Ectodermal cell (in vitro differentiated cells): ENCODE measurements at regions not wholly inside any gene's neighbourhood (a gene's known extent, or its start where the extent isn't known, plus 50 kb on each side); places are given as distances from the start of the nearest gene placed in this dataset.

ENCODE experiments used
- H3K27ac ChIP-seq: 2 replicates; pipeline ENCODE4 v1.7.0; 2013; ENCODE audit warnings: mild to moderate bottlenecking, low read depth, low read length; ENCODE audit not compliant: insufficient read depth, poor library complexity, severe bottlenecking
- H3K27me3 ChIP-seq: 2 replicates; pipeline ENCODE4 v1.7.0; 2013; ENCODE audit warnings: mild to moderate bottlenecking, low read length; ENCODE audit not compliant: insufficient read depth, control insufficient read depth, poor library complexity, severe bottlenecking
- H3K36me3 ChIP-seq: one replicate; pipeline ENCODE4 v1.7.0; 2013; ENCODE audit warnings: low read length; ENCODE audit not compliant: control insufficient read depth, insufficient read depth
- H3K4me1 ChIP-seq: one replicate; pipeline ENCODE4 v1.7.0; 2013; ENCODE audit warnings: low read length; ENCODE audit not compliant: control insufficient read depth, insufficient read depth
- H3K4me3 ChIP-seq: 2 replicates; pipeline ENCODE4 v1.7.0; 2013; ENCODE audit warnings: low read depth, low read length, control low read depth; ENCODE audit not compliant: insufficient read depth
- H3K9me3 ChIP-seq: 2 replicates; pipeline ENCODE4 v1.7.0; 2013; ENCODE audit warnings: mild to moderate bottlenecking, low read length, moderate library complexity; ENCODE audit not compliant: control insufficient read depth
- whole genome bisulfite sequencing, 2 experiments: methylation state at CpG; one replicate each; pipeline ENCODE4 v1.1.7; 2013; ENCODE audit warnings: missing lambda C conversion rate in 2 of 2; 5-methylcytosine and 5-hydroxymethylcytosine counted together

DNA sequence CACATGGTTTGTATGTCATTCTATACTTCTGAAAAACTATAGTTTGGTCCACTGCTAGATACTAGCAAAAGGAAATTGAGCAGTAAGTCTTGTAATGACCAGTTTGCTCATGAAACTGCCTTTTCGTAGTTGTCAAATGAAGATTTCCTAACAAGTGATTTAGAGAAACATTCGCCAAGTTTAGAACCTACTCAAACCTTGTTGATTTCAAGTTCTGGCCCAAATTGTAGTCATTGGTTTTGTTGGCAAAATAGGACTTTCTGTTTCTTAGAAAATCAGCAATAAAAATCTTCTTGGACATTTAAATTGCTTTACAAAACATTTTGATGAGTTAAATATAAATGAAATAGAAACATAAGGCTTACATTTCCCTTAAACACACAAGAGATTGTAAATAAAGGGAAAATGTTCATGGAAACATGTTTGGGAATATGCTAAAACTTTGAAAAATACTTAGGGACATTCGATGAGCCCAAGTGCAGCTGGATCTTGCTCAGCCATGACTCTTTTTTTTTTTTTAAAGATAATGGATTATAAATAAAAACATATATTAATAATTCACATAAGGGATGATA lies 178.5 kb upstream of the LYPLAL1 start:
- Histone ChIP-seq H3K27me3 (no peaks in the 10 kb centered on the region), H3K4me1 (no peaks in the 10 kb centered on the region), H3K4me3 (no peak overlapping the region), H3K27ac (no peak overlapping the region), H3K36me3 (no peaks in the 10 kb centered on the region), H3K9me3 (no peaks in the 10 kb centered on the region)
- WGBS, 2 experiments, result 89 to 98% methylated on average over 3 of the region's 3 CpGs

DNA sequence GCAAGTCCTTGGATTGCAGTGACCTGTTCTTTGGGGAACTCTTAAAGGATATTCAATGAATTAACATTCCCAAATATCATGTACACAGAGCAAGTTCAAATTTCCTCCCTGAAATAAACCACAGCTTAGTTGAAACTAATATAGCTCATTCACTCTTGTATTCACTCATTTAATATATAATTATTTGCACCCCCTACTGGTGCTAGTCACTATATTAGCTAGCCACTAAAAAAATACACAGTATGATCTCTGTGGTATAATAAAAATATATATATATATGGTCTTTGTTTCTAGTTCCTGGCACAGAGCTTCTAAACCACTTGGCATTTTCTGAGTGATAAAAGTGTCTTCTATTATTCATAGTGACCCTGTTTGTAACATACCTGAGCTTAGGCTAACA lies 177.3 kb upstream of the LYPLAL1 start:
- Histone ChIP-seq H3K27ac (no peak overlapping the region), H3K9me3 (no peaks in the 10 kb centered on the region), H3K27me3 (no peaks in the 10 kb centered on the region), H3K36me3 (no peaks in the 10 kb centered on the region), H3K4me3 (no peak overlapping the region), H3K4me1 (no peaks in the 10 kb centered on the region)

GRCh38 chr1:219000005-219000404 lies 173.7 kb upstream of the LYPLAL1 start:
- no peak overlapping the region for H3K4me3 ChIP-seq
- no peaks in the 10 kb centered on the region for H3K4me1 ChIP-seq
- H3K36me3 ChIP-seq, result no peaks in the 10 kb centered on the region
- no peak overlapping the region for H3K27ac ChIP-seq
- H3K27me3 ChIP-seq, result no peaks in the 10 kb centered on the region
- WGBS, 2 experiments, result 83% methylated on average over 1 of the region's 1 CpG; no CpG with 5 or more reads in 1 of the 2 experiments
- no peaks in the 10 kb centered on the region for H3K9me3 ChIP-seq

- Histone ChIP-seq H3K9me3 (no peaks in the 10 kb centered on the region), H3K4me1 (no peaks in the 10 kb centered on the region), H3K4me3 (no peak overlapping the region), H3K27ac (no peak overlapping the region), H3K27me3 (no peaks in the 10 kb centered on the region), H3K36me3 (no peaks in the 10 kb centered on the region)
- WGBS, 2 experiments, result 60 to 79% methylated on average over 1 of the region's 1 CpG
Measured at GRCh38 chr1:219000631-219001030, 173.0 kb upstream of the LYPLAL1 start.

GRCh38 chr1:219010720-219011119 lies 163.0 kb upstream of the LYPLAL1 start:
- Histone ChIP-seq H3K27me3 (no peaks in the 10 kb centered on the region), H3K4me1 (no peaks in the 10 kb centered on the region), H3K27ac (no peak overlapping the region), H3K9me3 (no peaks in the 10 kb centered on the region), H3K4me3 (no peak overlapping the region), H3K36me3 (no peaks in the 10 kb centered on the region)
- 91 to 97% methylated on average over 2 of the region's 2 CpGs for whole genome bisulfite sequencing, 2 experiments

DNA sequence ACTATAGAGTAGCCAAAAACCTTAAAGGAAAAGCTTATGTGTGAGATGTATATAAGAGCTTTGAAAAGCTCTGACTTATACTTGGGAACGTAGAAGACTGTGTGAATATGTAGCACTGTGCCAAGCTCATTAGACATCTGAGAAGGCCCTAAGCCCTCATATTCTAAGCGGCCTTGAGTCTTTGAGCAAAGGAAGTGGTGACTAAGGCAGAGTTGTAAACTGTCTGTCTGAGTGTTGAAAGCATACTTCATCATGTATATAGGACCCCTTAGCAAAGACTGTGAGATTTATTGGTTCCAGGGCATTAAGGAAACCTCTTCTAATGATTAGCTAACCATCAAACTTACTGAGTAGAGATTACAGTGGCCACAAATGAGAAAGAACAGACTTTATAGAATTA lies 153.3 kb upstream of the LYPLAL1 start:
- no peaks in the 10 kb centered on the region for H3K4me1 ChIP-seq
- no peaks in the 10 kb centered on the region for H3K9me3 ChIP-seq
- no peak overlapping the region for H3K4me3 ChIP-seq
- no peak overlapping the region for H3K27ac ChIP-seq
- WGBS, 2 experiments, result 90 to 94% methylated on average over 2 of the region's 2 CpGs
- no peaks in the 10 kb centered on the region for H3K36me3 ChIP-seq
- H3K27me3 ChIP-seq, result no peaks in the 10 kb centered on the region

- Histone ChIP-seq H3K9me3 (no peaks in the 10 kb centered on the region), H3K27me3 (no peaks in the 10 kb centered on the region), H3K36me3 (no peaks in the 10 kb centered on the region), H3K4me1 (no peaks in the 10 kb centered on the region), H3K27ac (no peak overlapping the region), H3K4me3 (no peak overlapping the region)
Measured at GRCh38 chr1:219020846-219021245, 152.8 kb upstream of the LYPLAL1 start.

DNA sequence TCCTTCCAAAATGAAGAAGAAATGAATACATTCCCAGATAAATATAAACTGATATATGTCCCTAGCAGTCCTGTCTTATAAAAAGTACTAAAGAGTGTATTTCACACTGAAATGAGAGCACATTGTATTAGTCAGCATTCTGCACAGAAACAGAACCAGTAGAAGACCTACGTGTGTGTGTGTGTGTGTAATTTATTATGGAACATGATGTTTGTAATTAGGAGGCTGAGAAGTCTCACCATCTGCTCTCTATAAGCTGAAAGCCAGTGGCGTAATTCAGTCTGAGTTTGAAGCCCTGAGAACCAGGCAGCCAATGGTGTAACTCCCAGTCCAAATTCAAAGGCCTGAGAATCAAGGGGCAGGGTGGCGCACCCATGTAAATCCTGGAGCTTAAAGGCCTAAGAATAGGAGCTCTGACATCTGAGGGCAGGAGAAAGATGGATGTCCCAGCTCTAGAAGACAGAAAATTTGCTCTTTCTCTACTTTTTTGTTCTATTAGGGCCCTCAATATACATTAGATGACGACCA lies 146.5 kb upstream of the LYPLAL1 start:
- WGBS, 2 experiments, result 93 to 95% methylated on average over 4 of the region's 4 CpGs
- no peak overlapping the region for H3K4me3 ChIP-seq
- H3K27me3 ChIP-seq, result no peaks in the 10 kb centered on the region
- no peak overlapping the region for H3K27ac ChIP-seq
- no peaks in the 10 kb centered on the region for H3K4me1 ChIP-seq
- no peaks in the 10 kb centered on the region for H3K9me3 ChIP-seq
- no peaks in the 10 kb centered on the region for H3K36me3 ChIP-seq

DNA sequence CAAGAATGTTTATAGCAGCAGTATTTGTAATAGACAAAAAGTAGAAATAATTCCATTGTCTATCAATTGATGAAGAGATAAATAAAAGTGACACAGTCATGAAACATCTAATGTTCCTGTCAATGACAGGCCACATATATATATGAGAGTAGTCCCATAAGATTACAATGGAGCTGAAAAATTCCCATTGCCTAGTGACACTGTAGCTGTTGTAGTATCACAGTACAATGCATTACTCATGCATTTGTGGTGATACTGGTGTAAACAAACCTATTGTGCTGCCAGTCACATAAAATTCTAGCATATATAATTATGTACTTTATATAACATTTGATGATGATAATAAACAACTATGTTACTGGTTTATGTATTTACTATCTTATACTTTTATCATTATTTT lies 141.9 kb upstream of the LYPLAL1 start:
- Histone ChIP-seq H3K9me3 (no peaks in the 10 kb centered on the region), H3K36me3 (no peaks in the 10 kb centered on the region), H3K4me1 (no peaks in the 10 kb centered on the region), H3K27me3 (no peaks in the 10 kb centered on the region), H3K27ac (no peak overlapping the region), H3K4me3 (no peak overlapping the region)

DNA sequence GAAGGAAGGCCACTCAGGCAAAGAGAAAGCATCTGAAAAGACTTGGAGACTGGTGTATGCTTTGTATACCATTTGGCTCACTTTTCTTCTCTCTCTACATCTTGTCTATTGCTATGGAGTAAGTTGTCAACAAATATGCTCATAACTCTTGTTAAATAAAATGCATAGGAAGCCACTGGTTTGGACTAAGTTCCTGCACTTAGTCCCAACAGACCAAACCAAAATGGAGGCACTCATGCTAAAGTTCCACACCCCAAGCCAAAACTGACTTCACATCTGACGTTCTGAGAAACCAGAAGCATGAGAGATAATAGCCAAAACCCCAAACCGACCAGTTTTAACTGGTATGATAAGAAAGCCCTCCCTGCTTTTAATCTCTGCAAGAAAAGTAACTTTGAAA lies 135.3 kb upstream of the LYPLAL1 start:
- Histone ChIP-seq H3K4me3 (no peak overlapping the region), H3K36me3 (no peaks in the 10 kb centered on the region), H3K27me3 (no peaks in the 10 kb centered on the region), H3K4me1 (no peaks in the 10 kb centered on the region), H3K9me3 (no peaks in the 10 kb centered on the region), H3K27ac (no peak overlapping the region)
- 92 to 95% methylated on average over 2 of the region's 2 CpGs for WGBS, 2 experiments
